ENCODE measurements at regions not wholly inside any gene's neighbourhood (a gene's known extent, or its start where the extent isn't known, plus 50 kb on each side); places are given as distances from the start of the nearest gene placed in this dataset.

DNA sequence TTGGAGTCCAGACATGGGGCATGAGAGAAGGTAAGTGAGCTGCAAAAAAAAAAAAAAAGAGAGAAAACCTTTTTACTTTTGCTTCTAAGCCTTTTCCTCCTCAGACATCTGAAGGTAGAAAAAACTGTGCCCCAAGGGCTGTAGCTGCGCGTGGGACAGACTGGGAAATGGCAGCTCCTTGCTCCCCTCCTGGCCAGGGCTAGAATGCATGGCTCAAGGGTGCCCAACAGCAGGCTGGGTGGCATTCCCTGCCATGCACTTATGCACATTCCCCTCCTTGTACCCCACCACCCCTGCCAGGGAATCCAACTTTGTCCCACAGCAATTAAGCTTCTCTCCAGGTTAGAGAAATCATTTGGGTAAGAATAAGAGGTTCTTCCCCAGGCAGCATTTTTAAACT is 421.2 kb downstream of the TRAM1L1 start:
- DNase-seq (no peak), ATAC-seq (ENCODE audit: insufficient read depth, low FRiP score) (no peak)
- Histone ChIP-seq H3K9ac (ENCODE audit: insufficient read depth in 1 of 2, low read length in 2 of 2) (no peak overlapping the region), H3K27ac (ENCODE audit: low read depth in 1 of 2, low read length in 1 of 2) (no peak overlapping the region), H3K4me3 (no peak overlapping the region), H3K4me1 (ENCODE audit: control insufficient read depth in 5 of 5, insufficient read depth in 5 of 5, low read length in 5 of 5) (no peaks in the 10 kb centered on the region), H3K36me3 (ENCODE audit: control insufficient read depth in 4 of 4, insufficient read depth in 4 of 4, low read length in 4 of 4) (no peaks in the 10 kb centered on the region), H3K27me3 (ENCODE audit: control insufficient read depth in 3 of 3, insufficient read depth in 3 of 3, low read length in 2 of 3) (no peaks in the 10 kb centered on the region), H3K9me3 (ENCODE audit: control insufficient read depth in 4 of 4, insufficient read depth in 3 of 4, low read length in 3 of 4) (peaks cover 0 to 5% (median 0%) of the 10 kb centered on the region in 4 donors)
- 91 to 100% methylated on average over 2 of the region's 2 CpGs for WGBS, 2 donors
- TF ChIP-seq, protein P1, sequence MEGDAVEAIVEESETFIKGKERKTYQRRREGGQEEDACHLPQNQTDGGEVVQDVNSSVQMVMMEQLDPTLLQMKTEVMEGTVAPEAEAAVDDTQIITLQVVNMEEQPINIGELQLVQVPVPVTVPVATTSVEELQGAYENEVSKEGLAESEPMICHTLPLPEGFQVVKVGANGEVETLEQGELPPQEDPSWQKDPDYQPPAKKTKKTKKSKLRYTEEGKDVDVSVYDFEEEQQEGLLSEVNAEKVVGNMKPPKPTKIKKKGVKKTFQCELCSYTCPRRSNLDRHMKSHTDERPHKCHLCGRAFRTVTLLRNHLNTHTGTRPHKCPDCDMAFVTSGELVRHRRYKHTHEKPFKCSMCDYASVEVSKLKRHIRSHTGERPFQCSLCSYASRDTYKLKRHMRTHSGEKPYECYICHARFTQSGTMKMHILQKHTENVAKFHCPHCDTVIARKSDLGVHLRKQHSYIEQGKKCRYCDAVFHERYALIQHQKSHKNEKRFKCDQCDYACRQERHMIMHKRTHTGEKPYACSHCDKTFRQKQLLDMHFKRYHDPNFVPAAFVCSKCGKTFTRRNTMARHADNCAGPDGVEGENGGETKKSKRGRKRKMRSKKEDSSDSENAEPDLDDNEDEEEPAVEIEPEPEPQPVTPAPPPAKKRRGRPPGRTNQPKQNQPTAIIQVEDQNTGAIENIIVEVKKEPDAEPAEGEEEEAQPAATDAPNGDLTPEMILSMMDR (IDR thresholded peaks at IDR 0.05; ENCODE audit: control extremely low read depth, extremely low read depth) = no peak

DNA sequence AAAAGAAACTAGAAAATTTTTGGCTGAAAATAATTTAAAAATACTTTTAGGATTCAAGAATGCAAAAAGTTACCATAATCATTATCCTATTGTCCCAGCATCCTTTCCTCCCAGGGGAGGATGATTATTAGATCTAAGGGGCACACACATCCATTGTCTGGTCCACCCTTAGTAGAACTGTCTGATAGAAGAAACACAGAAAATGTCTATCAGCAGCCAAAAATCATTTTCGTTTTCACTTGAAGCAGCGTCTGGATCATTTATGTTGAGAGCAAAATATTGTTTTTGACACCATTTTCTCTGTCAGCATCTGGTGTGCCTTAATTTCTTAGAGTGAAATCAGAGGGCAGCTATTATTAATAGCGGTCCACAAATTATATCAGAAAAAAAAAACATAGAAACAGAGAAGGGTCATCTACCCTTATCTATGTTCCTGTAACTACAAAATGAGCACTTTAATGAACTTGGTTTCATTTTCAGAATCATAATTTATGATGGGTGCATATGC is 446.3 kb downstream of the TRAM1L1 start:
- ATAC-seq (ENCODE audit: insufficient read depth, low FRiP score) (no peak), DNase-seq (no peak)
- H3K9me3 ChIP-seq (ENCODE audit: control insufficient read depth in 4 of 4, insufficient read depth in 3 of 4, low read length in 3 of 4) = no peaks in the 10 kb centered on the region
- H3K4me3 ChIP-seq = no peak overlapping the region
- WGBS, 2 donors = 71 to 81% methylated on average over 3 of the region's 3 CpGs
- TF ChIP-seq, protein P1 (IDR thresholded peaks at IDR 0.05; ENCODE audit: control extremely low read depth, extremely low read depth) = no peak
- H3K4me1 ChIP-seq (ENCODE audit: control insufficient read depth in 5 of 5, insufficient read depth in 5 of 5, low read length in 5 of 5) = no peaks in the 10 kb centered on the region
- H3K9ac ChIP-seq (ENCODE audit: insufficient read depth in 1 of 2, low read length in 2 of 2) = no peak overlapping the region
- no peaks in the 10 kb centered on the region for H3K27me3 ChIP-seq (ENCODE audit: control insufficient read depth in 3 of 3, insufficient read depth in 3 of 3, low read length in 2 of 3)
- H3K27ac ChIP-seq (ENCODE audit: low read depth in 1 of 2, low read length in 1 of 2) = no peak overlapping the region
- no peaks in the 10 kb centered on the region for H3K36me3 ChIP-seq (ENCODE audit: control insufficient read depth in 4 of 4, insufficient read depth in 4 of 4, low read length in 4 of 4)

DNA sequence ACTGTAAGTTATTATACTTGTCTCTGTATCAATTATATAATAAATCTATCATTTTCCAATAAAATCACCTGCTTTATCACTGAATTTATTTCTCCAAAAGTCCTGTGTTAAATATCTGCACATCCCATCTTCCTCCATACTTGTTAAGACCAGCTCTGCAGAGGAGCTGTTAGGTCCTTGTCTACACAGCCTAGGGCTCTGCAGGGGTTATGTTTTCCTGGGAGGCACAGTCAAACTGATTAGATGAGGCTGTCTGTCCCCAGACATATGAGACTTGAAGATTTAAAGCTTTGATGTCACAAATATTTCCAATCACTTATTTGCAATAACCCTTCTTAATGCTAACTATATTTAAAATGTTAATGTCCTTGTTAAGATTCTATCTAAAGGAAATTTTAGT is 446.8 kb downstream of the TRAM1L1 start:
- Histone ChIP-seq H3K27me3 (ENCODE audit: control insufficient read depth in 3 of 3, insufficient read depth in 3 of 3, low read length in 2 of 3) (no peaks in the 10 kb centered on the region), H3K4me3 (no peak overlapping the region)

More for the DNA sequence above, 446.8 kb downstream of the TRAM1L1 start:
- H3K4me1 ChIP-seq (ENCODE audit: control insufficient read depth in 5 of 5, insufficient read depth in 5 of 5, low read length in 5 of 5) = no peaks in the 10 kb centered on the region
- no peak for DNase-seq
- no peak for ATAC-seq (ENCODE audit: insufficient read depth, low FRiP score)
- TF ChIP-seq, protein P1 (IDR thresholded peaks at IDR 0.05; ENCODE audit: control extremely low read depth, extremely low read depth) = no peak
- H3K36me3 ChIP-seq (ENCODE audit: control insufficient read depth in 4 of 4, insufficient read depth in 4 of 4, low read length in 4 of 4) = no peaks in the 10 kb centered on the region
- H3K27ac ChIP-seq (ENCODE audit: low read depth in 1 of 2, low read length in 1 of 2) = no peak overlapping the region
- H3K9ac ChIP-seq (ENCODE audit: insufficient read depth in 1 of 2, low read length in 2 of 2) = no peak overlapping the region
- H3K9me3 ChIP-seq (ENCODE audit: control insufficient read depth in 4 of 4, insufficient read depth in 3 of 4, low read length in 3 of 4) = no peaks in the 10 kb centered on the region

All from lung (tissue), 11 donors.